GM21381 (cell line): ENCODE measurements at regions not wholly inside any gene's neighbourhood (a gene's known extent, or its start where the extent isn't known, plus 50 kb on each side); places are given as distances from the start of the nearest gene placed in this dataset.
A peak's percentile ranks its signal among the peaks of the same experiment; 100 is the strongest.
"Not testable (repeated sequence)": the region's sequence is repeated elsewhere in the genome, so short reads cannot be mapped to it uniquely, and the experiment has no call there.

Experiments
- ATAC-seq: cut with Tn5 transposase; IDR thresholded peaks from one replicate; pipeline ENCODE4 v1.9.1; 2021; ENCODE audit warnings: mild to moderate bottlenecking, moderate library complexity; ENCODE audit not compliant: unreplicated experiment

DNA sequence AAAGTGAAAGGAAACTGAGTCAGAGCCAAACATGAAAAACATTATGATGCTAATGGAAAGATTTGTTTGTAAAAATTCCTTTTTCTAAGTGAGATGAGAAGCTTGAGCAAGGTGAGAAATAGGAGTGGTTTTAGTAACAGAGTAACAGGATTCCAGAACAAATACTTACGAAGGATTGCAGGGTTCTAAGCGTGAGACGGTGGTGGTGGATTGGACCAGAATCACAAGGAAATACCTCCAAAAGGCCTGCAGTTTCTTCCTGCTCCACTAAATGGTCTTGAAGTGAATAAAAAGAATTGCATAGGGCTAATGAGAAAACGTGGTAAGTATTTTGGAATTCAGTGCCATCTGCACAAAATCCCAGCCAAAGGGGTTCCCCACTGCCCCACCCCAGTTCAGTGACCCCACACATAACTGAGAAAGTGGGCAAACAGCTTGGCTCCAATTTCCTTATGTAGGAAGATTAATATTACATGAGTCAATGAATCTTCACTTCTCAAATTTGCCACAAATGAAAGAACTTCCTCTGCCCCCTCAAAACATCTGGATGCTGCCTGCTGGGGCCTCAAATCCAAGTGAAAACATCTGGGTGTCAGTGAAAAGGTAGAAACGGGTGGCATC is 283.8 kb upstream of the NR2F2 start:
- ATAC-seq = no peak

DNA sequence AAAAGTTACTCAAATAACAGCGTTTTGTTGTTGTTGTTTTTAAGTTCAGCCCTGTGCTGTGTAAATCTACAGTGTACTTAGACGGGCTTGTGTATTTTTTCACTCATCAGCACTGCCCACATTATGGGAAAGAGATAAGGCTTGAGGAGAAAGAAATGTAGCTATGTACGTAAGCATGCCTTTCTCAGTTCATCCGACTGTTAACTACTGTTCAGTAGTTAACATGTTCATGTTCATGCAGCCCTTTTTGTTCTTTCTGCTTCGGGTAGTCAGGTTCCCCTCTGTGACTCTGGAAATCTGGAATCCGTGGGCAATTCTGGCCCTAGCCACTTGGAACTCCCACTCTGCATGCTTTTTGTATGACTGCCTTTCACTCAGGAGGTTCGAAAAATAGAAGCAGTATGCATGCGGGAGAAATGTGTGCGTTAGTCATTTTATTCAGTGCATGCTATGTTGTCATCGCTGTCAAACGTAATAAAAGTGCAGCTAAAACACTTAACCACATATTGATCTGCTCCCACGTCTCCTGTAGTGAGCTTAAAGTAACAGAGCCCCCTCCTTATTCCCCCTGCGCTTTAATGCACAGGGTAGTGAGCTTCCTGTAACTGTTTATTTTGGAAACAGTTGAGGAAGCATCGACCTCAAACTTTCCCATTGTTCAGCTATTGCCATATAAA is 283.1 kb upstream of the NR2F2 start:
- no peak for ATAC-seq

DNA sequence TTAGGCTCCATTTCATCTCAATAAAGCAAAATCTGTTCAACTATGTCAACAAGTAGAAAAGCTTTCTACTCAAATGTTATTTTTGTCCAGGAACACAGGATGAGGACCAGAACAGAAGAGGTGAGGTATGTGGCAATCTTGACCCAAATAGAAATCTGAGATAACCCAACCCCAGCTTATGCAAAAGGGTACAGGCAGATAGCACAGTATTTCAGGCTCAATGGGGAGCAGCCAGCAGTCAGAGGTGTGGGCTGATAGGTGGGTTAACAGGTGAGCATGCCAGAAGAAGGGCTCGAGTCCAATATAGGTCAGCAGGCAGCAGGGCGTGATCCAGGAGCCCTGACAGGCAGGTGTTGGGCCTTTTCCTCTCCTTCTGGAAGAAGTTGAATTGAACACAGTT is 281.2 kb upstream of the NR2F2 start:
- no peak for ATAC-seq

DNA sequence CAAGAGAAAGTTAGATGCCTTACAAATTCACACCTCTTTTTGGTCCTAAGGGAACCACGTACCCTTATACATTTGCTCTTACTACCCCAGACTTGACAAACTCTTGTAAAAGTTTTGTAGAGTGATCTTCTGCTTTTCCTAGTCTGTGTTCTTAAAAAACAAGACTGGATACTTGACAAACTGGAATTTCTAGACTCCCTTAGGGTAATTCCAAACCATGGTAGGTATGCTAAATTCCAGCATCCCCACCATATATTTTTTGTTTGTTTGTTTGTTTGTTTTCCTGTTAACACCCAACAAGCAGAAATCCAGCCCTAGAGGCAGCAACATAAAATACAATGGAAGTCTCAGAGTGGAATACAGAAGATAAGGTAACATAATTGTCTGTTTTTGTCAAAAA is 280.7 kb upstream of the NR2F2 start:
- no peak for ATAC-seq

DNA sequence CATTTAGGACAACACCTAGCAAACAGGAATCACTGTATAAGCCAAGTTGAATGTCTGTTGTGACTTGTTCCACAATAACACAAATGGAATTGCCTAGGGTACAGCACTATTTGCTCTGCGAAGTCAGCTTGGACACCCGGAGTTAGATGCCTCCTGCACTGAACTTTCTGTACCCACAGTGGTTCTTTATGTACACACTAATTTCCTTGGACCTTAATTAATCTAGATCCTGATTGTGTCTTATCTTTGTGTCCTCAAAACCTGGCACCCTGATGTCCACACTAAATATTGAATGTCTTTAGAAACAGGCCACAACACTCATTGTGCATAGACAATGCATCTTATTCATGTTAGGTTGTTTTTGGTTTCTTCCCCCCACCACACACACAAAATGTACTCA is 278.9 kb upstream of the NR2F2 start:
- no peak for ATAC-seq

DNA sequence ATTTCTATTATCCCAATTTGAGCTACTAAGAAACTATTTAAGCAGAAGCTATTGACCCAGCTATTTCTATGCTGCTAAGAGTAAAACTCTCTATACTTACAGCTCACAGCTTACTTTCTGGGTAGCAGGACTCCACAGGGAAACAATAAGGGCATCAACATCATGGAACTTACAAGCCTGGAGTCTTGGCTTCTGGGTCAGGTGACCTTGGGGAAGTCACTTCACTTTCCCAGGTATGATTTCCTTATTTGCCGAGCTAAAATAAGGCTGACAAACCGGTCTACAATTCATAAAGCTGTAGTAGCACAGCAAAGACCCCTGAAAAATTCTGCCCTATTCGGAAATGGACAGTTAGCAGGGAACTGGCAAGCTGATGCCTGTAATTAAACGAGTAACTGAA is 278.3 kb upstream of the NR2F2 start:
- ATAC-seq = no peak

DNA sequence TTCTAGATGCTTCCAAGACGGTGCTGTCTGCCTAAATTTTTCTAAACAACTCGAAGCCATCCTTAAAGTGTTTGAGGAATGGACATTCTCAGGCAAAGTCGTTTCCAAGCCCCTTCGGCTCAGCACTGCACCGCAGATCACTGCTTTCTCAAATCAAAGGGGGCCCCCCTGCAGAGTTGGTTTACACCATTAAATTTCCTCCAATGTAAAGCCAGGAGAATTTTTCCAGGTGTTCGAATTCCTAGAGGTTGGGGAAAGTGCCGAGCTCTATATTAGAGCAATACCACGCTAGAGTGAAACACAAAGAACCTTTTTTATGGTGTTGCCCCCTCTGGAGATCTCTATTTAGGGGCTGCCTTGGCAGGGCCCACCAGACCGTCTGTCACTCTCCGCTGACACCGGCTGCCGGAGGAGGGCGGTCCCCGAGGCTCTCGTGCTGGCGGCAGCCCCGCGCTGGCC is 277.9 kb upstream of the NR2F2 start:
- ATAC-seq = no peak

DNA sequence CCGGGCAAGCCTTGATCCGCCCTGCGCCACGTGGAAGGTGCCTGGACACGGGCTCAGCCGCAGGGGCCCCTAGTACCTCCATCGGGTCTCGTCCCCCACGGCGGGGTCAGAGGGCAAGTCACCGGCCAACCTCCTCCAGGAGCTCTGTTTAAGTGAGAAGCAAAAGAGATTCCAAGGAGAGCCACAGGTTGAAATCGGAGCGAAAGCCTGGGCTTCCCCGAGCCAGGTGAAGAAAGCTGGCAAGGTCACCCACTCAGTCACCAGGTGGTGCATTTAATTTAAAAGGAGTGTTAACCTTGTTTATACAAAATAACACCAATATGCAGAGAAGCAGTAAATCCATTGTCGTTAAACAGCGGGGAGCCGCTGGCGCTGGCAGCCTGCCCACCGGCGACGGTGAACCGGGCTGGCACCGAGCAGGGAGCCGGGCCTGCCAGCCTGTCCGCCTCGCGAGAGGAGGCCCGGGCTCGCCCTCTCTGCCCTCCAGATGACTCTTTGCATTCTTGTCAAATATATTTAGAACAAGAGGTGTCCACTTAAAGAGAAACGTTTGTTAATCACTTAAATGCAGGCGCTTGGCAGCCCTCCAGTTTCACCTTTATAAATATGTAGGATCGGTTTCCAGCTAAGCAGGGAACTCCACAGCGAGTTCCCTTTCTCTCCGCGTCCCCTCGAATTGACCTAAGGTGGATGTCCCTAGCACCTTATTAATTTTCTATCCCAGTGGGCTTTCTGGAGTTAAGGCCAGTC is 277.3 kb upstream of the NR2F2 start:
- no peak for ATAC-seq

DNA sequence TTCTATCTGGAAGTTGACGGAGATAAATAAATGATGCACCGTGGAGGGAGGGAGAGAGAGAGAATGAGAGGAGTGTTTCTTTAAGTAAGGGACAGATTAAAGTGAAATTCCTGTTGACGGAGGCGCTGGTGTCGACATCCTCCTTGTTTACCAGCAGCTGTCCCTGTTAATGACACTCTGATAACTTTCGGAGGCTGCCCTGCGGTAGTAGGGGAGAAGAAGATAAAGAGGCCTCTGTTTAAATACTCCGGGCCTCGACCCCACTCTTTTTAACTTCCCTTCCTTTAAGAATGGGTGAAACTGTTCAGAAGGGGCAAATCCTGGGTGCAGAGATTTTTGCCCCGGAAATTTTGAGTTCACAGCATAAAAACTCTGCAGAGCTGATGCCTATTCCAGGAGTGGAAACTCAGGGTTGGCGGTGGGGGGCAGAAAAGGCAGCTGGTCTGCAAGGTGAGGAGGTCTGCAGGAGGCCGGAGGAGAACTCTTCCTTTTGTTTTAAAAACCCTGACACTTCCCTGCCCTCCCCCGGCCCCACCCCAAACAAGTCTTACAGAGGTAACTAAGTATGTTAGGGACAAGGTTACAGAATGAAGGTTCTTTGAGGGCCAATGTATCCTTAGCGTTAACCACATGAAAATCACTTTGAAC is 276.6 kb upstream of the NR2F2 start:
- no peak for ATAC-seq

DNA sequence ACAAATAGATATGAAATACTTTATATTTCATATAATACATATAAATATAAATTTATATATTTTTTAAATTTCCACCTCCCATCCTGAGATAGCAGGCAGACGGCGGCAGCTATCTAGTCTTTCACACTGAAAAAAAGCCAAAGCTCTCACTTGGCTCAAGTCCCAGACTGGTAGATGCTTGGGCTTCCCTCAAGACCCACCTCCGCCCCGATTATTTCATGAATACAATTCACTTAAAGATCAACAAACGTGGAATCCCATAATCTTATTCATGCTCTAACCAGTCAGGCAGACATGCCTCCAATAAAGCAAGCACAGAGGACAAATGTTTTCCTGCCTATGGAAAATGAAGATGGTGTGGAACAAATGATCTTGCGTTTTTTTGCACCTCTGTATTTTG is 275.9 kb upstream of the NR2F2 start:
- ATAC-seq = no peak

DNA sequence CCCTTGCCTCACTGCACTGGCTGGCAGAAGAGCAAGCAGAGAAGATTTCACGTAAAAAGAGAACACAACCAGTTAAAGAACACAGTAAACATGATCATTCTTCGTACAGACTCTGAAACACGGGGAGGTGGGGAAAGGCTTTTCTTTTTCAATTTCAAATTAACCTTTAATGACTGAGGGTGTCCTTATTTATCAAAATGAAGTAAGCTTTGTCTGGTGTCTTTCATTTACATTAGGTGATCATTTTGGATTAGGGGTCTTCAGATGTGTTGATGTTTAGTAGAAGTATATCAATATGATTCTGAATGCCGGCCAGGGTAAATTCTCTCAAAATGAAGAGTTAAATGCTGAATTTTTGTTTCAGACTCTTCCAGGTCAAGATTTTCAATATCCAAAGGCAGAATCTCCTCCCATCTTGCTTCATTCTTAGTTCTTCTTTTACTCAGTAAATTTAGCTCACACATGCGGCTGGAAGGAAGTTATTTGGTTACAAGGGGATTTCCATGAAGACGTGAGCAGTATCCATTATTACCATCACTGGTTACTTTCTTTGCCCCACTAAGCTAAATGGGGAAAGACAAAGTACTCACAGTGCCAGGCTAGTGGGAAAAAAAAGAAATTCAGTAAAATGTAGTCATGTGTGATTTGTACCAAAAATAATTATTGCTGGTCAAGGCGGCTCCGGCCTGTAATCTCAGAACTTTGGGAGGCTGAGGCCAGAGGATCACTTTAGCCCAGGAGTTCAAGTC is 272.2 kb upstream of the NR2F2 start:
- peak; percentile 83 for ATAC-seq

DNA sequence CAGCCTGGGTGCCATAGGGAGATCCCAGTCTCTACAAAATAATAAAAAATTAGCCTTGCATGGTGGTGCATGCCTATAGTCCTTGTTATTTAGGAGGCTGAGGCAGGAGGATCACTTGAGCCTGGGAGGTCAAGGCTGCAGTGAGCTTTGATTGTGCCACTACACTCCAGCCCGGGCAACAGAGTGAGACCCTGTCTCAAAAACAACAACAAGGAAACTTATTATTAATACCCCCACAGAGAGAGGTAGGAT is 271.7 kb upstream of the NR2F2 start:
- not testable (repeated sequence) for ATAC-seq

DNA sequence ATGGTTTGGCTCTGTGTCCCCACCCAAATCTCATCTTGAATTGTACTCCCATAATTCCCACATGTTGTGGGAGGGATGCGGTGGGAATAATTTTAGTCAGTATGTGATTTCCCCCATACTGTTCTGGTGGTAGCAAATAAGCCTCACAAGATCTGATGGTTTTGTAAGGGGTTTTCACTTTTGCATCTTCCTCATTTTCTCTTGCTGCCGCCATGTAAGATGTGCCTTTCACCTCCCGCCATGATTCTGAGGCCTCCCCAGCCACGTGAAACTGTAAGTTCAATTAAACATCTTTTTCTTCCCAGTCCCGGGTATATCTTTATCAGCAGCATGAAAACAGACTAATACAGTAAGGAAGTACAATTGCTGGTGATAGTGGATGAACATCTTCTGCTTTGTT is 269.9 kb upstream of the NR2F2 start:
- not testable (repeated sequence) for ATAC-seq

DNA sequence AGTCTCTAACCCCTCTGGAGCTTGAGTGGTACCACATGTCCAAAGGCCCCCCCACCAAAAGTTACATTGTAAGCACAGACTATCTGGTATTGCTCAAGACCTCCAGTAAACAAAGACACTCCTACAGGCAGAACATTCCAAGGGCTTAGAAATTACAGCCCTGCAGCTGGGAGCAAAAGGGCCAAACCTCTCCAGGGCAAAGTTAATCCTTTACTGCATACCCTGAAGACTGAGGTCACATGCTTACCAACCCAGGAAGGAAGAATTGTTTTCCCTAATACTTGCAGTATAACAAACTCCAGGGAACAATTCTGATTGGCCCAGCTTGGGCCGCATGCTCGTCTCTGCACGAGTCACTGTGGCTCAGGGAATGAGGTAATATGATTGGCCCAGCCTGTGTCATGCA is 266.1 kb upstream of the NR2F2 start:
- no peak for ATAC-seq

DNA sequence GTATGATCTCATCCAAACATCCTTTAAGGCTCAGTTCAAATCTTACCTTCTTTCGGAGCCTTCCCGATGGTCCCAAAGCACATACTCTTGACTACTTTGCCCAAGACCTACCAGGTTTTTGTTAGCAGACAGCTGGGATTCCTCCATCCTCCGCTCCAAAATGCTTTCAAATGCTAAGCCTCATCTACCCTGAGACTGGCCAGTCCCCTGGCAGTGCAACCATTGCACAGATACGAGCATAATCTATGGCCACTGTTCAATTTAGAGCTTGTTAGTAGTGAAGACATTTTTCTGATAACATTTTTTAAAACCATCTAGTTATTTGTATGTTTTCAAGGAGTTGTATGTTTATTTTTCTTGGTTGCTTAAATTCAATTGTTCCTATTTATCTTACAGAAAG is 264.4 kb upstream of the NR2F2 start:
- ATAC-seq = no peak

DNA sequence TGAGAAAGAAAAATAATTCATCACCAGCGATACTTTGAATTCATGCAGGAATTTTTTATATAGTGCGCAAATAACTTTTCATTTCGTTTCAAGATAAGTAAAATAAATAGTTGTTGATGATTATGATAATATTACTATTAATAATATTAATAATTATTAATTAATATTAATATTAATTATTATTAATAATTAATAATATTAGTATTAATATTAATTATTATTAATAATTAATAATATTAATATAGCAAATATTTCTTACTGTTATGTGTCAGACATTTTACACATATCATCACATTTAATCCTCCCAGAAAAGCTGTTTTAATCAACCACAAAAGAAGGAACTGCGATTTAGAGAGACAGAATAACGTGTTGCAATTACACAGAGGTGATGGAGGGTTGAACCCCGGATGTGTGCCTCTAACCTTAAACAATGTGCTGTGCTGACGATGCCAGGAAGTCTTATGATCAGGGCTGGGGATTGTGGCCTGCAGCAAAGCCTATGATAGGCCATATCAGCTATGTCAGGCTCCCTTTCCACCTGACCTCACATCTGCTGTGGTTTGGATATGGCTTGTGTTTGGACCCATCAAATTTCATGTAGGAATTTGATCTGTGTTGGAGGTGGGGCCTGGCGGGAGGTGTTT is 263.5 kb upstream of the NR2F2 start:
- no peak for ATAC-seq

DNA sequence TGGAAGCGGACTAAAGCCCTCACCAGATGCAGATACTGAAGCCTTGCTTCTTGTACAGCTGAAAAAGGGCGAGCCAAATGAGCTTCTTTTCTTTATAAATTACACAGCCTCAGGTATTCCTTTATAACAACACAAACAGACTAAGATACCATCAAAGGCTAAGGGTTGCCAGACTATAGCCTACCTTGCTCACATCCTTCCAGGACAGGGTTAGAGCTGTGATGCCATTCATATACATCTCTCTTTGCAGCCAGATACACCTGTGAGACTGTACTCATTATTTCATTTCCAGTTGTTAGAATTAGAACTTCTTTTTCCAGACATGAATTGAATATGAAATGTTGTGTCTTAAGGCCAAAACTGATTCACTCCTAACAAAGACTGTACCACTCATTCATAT is 262.8 kb upstream of the NR2F2 start:
- no peak for ATAC-seq

DNA sequence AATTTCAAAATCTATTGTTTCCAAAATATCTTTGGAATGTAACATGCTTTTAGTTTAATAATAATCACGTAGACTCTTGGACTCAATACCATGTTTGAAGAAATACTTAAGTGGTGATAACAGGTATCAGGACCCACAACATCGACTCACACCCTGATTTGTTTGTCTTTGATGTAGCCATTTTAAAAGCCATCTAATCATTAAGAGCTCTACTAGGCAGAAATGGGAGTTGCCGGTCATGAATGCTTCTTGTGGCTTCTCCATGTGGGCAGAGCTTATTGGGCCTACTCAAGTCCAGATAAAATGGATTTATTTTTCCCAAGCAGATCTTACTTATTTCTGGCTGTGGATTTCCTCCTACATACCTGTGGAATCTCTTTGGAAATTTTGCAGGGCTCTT is 261.6 kb upstream of the NR2F2 start:
- ATAC-seq = no peak

DNA sequence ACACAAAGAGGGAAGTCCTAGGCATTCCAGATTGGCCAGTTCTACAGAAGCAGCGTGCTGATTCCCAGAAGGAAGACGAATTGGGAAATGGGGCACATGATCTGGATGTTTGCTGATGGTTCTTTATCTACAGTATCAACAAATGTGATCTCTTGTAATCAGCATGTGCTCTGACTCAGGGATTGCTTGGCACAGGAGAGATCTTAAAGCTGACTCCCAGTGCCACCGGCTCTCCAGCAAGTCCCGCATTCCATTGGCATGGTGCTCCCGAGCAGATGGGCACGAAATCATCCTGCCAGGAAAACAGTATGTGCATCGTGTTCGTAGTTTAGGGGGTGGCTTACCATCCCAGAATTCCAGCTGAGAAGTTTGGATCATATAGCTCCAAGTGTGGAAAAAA is 259.9 kb upstream of the NR2F2 start:
- no peak for ATAC-seq

DNA sequence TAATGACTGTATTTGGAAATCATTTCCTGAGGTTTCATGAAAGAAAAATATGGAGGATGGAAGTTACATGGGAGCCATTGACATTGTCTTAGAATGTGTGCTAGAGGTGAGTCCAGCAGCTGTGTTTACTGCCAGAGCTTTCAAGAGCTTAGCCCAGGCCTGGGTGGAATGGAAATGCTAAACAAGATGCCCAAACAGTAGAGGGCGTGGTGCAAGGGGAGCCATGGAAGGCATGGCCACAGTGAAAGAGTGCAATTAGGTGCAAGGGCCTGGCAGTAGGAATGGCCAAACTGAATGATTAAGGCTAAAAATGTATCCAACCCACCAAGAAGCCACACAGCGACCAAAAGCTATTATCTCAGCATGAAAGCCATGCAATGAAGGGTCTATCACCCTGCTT is 257.7 kb upstream of the NR2F2 start:
- no peak for ATAC-seq

DNA sequence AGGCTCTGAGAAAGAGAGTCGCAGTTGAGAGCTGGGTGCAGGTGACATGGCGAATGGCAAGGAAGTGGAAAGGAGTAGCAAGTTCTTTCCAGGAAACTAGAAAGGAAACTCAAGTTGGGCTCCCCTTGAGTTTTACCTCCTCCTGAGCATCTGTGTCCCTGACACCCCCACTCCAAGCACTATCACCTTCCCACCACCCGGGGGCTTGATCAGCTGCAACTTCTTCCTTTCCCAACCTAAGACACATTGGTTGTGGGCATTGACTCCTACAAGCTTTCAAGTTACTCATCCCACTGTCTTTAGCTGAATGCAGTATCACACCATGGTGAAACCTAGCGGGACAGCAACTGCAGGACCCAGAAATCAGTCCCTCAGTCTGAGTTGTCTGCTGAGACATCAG is 256.6 kb upstream of the NR2F2 start:
- no peak for ATAC-seq
